ENCODE measurements at regions not wholly inside any gene's neighbourhood (a gene's known extent, or its start where the extent isn't known, plus 50 kb on each side); places are given as distances from the start of the nearest gene placed in this dataset.

- DNase-seq: no peak
These were observed 176.0 kb downstream of the ESRRB start for GRCh38 chr14:76551906-76552305.

GRCh38 chr14:76564471-76565422, 188.8 kb downstream of the ESRRB start:
- no peak for DNase-seq

GRCh38 chr14:76566439-76566838, 190.5 kb downstream of the ESRRB start:
- DNase-seq: no peak

- DNase-seq: no peak
These were observed 186.7 kb upstream of the VASH1 start for GRCh38 chr14:76574416-76575095.

- no peak for DNase-seq
These were observed 186.2 kb upstream of the VASH1 start for GRCh38 chr14:76575108-76575507.

GRCh38 chr14:76576047-76576741, 185.1 kb upstream of the VASH1 start:
- DNase-seq: no peak

- DNase-seq: no peak
These were observed 184.2 kb upstream of the VASH1 start for GRCh38 chr14:76577090-76577489.

- DNase-seq: no peak
These were observed 183.4 kb upstream of the VASH1 start for GRCh38 chr14:76577837-76578236.

- no peak for DNase-seq
These were observed 180.9 kb upstream of the VASH1 start for GRCh38 chr14:76580399-76580798.

GRCh38 chr14:76580967-76581366, 180.3 kb upstream of the VASH1 start:
- no peak for DNase-seq

GRCh38 chr14:76581592-76581991, 179.7 kb upstream of the VASH1 start:
- DNase-seq: no peak

GRCh38 chr14:76582447-76582846, 178.8 kb upstream of the VASH1 start:
- no peak for DNase-seq

- no peak for DNase-seq
These were observed 178.1 kb upstream of the VASH1 start for GRCh38 chr14:76583174-76583573.

- no peak for DNase-seq
These were observed 177.5 kb upstream of the VASH1 start for GRCh38 chr14:76583805-76584204.

GRCh38 chr14:76584271-76584702, 177.0 kb upstream of the VASH1 start:
- peak in 3 of 56 donors; percentile 14 to 25 (median 20) for DNase-seq

- DNase-seq: no peak
These were observed 175.7 kb upstream of the VASH1 start for GRCh38 chr14:76585616-76586015.

- no peak for DNase-seq
These were observed 172.0 kb upstream of the VASH1 start for GRCh38 chr14:76589246-76589645.

- peak in 27 of 56 donors; percentile 1 to 69 (median 30) for DNase-seq
These were observed 170.0 kb upstream of the VASH1 start for GRCh38 chr14:76591266-76591665.

- DNase-seq: peak in 10 of 56 donors; percentile 1 to 44 (median 13)
These were observed 166.0 kb upstream of the VASH1 start for GRCh38 chr14:76595266-76595665.

GRCh38 chr14:76597387-76597786, 163.9 kb upstream of the VASH1 start:
- no peak for DNase-seq

GRCh38 chr14:76599141-76599540, 162.1 kb upstream of the VASH1 start:
- no peak for DNase-seq
